ENCODE measurements at regions not wholly inside any gene's neighbourhood (a gene's known extent, or its start where the extent isn't known, plus 50 kb on each side); places are given as distances from the start of the nearest gene placed in this dataset.

GRCh38 chr7:98456866-98457265 is 56.0 kb upstream of the BAIAP2L1 start:
- FAIRE-seq: no peak
- POLR2A ChIA-PET (ENCODE audit: partially characterized antibody): no interaction called here
- no peak for TF ChIP-seq JUN (IDR thresholded peaks at IDR 0.05; ENCODE audit: low read depth, low read length)

More at GRCh38 chr7:98456866-98457265, 56.0 kb upstream of the BAIAP2L1 start:
- Histone ChIP-seq H2BK15ac (ENCODE audit: low read length) (no peak overlapping the region), H3K56ac (replicated peaks; ENCODE audit: insufficient read length, low read depth, low read length) (no peak overlapping the region), H4K8ac (ENCODE audit: extremely low read depth, insufficient read depth, low read length) (no peak overlapping the region), H3K27ac (ENCODE audit: low read depth, low read length) (no peak overlapping the region), H4K20me1 (replicated peaks in 1 of 2; ENCODE audit: control insufficient read depth in 1 of 2, insufficient read depth in 2 of 2, low read length in 2 of 2) (no peaks in the 10 kb centered on the region), H3K4me2 (ENCODE audit: insufficient read depth in 1 of 2, low read depth in 2 of 2, low read length in 2 of 2) (no peak overlapping the region), H3K23me2 (ENCODE audit: low read depth, low read length) (no peaks in the 10 kb centered on the region), H3K4me1 (replicated peaks in 1 of 4; ENCODE audit: control insufficient read depth in 3 of 4, insufficient read depth in 4 of 4, low read length in 3 of 4) (peaks cover 0 to 3% (median 0%) of the 10 kb centered on the region in 4 experiments; a peak in 1 of 7 replicates), H2AK5ac (ENCODE audit: low read depth, low read length) (no peak overlapping the region), H3K9me3 (ENCODE audit: insufficient read depth in 2 of 2, low read depth in 1 of 2, low read length in 1 of 2) (peaks cover 12 to 13% of the 10 kb centered on the region in 2 experiments), H3K9ac (replicated peaks in 1 of 4; ENCODE audit: extremely low read depth in 1 of 4, low read depth in 3 of 4, low read length in 3 of 4) (no peak overlapping the region), H3K79me1 (ENCODE audit: low read depth, low read length) (no peaks in the 10 kb centered on the region), H4K91ac (replicated peaks; ENCODE audit: insufficient read length, low read length) (no peak overlapping the region), H3K18ac (ENCODE audit: extremely low read depth, low read length) (no peak overlapping the region), H2BK12ac (ENCODE audit: low read depth, low read length) (no peak overlapping the region), H3K79me2 (ENCODE audit: control insufficient read depth in 1 of 2, insufficient read depth in 2 of 2, low read length in 2 of 2) (no peaks in the 10 kb centered on the region), H3K4ac (replicated peaks; ENCODE audit: insufficient read length, low read depth, low read length) (no peak overlapping the region), H4K5ac (ENCODE audit: insufficient read length, low read depth, low read length) (no peak overlapping the region), H3K23ac (ENCODE audit: insufficient read length) (no peak overlapping the region), H3K4me3 (ENCODE audit: extremely low read depth in 1 of 4, insufficient read depth in 2 of 4, low read depth in 3 of 4, low read length in 4 of 4) (no peak overlapping the region), H2BK120ac (replicated peaks; ENCODE audit: low read depth, low read length) (no peak overlapping the region), H2BK20ac (ENCODE audit: low read length) (no peak overlapping the region), H3K36me3 (ENCODE audit: control insufficient read depth in 2 of 4, insufficient read depth in 4 of 4, low read length in 3 of 4) (no peaks in the 10 kb centered on the region), H3K14ac (ENCODE audit: insufficient read length) (no peak overlapping the region), H2AFZ (ENCODE audit: low read length) (no peak overlapping the region), H2BK5ac (ENCODE audit: low read depth, low read length) (no peak overlapping the region), H3K27me3 (replicated peaks in 1 of 4; ENCODE audit: control insufficient read depth in 3 of 4, extremely low read depth in 1 of 4, insufficient read depth in 3 of 4, low read length in 3 of 4) (no peaks in the 10 kb centered on the region)
- CTCF ChIA-PET (ENCODE audit: partially characterized antibody): interaction anchor here (0.6 to 2.7 kb wide), 4 partner anchors 9 to 385 kb away, joined by 3 to 8 read pairs (median 5); no protein-coding TSS in a partner anchor
- WGBS, 2 experiments (ENCODE audit: extremely low coverage in 1 of 2, insufficient coverage in 1 of 2, insufficient read length in 1 of 2, insufficient replicate concordance in 2 of 2, low coverage in 1 of 2, low lambda C conversion rate in 2 of 2, missing lambda C conversion rate in 1 of 2): 92% methylated on average over 6 of the region's 6 CpGs; no CpG with 5 or more reads in 1 of the 2 experiments
- DNase-seq (ENCODE audit: low read depth in 1 of 2, low spot score in 2 of 2): no peak
